NK-92 treated with Interleukin-12 subunit alpha and Interleukin-12 subunit beta, amount 100 ng/mL, for 24 hours (cell line): ENCODE measurements at regions not wholly inside any gene's neighbourhood (a gene's known extent, or its start where the extent isn't known, plus 50 kb on each side); places are given as distances from the start of the nearest gene placed in this dataset.

Source experiments
- DNase-seq: peaks from one replicate; lab custom pipeline; 2025; lab: John Stamatoyannopoulos, UW

DNA sequence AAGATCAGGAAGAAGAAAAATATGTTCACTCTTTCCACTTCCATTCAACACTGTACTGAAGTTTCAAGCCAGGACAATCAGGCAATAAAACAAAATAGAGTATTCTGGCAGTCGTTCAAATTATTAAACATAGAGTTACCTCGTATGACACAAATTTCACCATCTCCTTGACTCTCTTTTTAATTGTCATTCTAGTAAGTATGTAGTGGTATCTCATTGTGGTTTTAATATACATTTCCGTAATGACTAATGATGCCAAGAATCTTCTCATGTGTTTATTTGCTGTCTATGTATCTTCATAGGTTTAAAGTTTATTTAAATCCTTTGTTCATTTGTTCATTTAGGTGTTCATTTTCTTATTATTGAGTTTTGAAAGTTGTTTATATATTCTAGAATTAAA, 352.2 kb downstream of the IDS start:
- DNase-seq: no peak

DNA sequence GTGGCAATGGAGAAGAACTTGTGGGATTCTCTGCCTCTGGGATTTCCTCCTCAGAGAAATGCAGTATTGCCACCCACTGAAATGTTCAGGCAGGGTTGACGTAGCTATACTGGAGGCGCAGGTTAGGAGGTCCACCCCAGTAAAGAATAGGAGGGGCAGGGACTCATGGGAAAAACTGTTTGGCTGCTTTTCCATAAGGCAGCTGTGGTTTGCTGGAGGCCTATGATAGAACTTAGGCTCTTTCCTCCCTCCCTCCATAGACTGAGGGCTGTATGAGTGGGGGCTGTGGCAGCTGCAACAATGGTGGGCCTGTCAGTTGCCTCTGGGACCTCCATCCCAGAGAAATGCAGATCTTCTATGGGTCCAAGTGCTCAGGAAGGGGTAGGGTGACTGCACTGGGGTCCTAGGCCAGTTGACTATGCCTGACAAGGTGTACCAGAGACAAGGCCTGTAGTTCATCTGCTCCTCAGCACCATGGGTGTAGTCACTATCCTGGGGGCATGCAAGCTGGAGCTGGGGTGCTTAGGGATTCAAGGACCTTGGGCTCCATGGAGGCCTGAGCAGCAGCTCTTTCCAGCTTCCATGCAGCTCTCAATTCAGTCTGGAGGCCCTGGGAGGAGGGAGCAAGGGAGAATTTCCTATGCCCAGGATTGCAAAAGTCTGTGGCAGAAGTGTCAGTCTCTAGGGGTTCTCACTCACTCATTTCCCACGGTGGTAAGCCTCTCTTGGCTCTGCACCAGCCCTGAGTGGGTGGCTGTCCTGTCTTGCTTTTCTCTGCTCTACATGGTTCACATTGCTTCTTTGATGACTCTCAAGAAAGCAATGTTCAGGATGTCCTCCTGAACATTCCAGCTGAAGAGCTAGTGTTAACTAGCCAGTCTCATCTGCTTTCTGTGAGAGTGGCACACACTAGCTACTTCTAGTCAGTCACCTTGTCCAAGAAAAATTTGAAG, 353.0 kb downstream of the IDS start:
- DNase-seq: no peak

DNA sequence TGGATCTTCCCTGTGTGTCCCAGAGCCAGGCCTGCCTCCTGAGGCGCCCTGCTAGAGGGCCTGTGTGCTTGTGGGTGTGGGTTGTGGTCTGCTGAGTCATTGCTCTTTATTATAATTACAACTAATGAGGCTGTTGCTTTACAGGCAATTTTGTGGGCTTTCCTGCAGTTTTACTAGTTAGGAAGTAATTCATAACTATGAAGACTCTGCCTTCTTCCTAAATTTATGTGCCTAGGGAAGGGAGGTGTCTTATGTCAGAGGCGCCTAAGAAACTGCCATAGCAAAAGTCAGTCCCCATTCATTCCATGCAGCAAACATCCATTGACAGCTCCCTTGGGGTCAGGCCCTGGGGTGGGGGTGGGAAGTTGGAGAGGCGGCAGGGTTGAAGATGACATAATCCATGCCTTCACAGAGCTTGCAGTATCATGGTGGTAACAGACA, 359.2 kb downstream of the IDS start:
- no peak for DNase-seq

DNA sequence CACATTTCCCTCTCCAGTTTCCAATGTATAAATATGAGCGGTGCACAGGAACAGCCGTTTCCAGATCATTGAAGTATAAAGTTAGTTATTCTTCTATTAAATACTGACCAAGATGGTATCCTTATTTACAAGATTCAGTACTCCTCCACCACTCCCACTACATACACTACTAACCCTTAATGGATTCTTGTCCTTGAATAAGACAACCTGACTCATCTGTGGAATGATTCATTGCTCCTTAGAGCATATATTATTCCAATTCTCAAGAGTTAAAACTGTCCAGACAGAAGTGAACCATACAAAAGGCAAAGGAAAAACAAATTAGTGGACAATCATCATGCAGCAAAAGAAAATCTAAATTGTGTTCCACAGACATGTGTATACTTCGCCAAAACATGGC, 373.3 kb downstream of the IDS start:
- DNase-seq: no peak

DNA sequence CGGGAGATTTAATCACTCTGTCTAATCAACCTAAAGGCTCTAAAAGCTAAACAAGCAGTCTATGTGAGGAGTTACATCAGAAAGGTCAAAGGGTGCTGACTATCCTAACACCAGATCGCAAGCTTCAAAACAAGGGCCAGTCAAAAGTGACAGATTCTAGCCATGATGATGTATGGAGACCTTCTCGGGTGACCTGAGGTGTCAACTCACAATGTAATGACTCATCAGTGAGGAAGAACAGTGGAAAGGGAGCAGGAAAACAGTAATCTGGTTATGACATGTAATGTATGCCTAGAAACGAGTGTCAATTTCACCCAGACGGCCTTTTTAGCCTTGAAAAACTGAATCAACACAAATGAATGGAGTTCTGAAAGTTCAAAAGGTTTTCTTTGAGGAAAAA, 375.3 kb downstream of the IDS start:
- DNase-seq: no peak

DNA sequence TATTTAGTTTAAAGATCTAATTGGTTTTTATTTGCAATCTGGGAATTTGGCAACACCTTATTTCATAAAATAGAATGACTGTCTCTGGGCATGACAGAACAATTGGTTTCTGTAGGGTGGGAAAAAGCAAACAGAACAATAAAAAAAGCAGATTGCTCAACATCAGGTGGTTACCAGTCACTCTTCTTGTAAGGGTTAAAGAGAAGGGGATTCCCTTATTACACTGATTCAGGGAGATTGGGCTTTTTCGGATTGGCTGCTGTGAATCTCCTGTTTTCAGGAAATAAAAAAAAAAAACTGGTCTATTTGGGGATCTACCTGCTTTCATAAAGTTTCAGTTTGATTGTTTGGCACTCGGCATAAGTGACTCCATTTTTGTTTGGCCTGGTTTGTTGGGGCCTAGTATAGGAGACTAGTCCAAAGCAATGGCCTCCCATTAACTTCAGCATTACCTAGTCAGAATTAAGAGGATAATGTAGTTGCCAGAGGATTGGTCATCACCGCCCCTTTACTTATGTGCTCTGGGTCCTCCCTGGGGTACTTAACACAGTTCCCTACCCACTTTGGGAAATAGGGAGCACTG, 380.5 kb downstream of the IDS start:
- DNase-seq: no peak

DNA sequence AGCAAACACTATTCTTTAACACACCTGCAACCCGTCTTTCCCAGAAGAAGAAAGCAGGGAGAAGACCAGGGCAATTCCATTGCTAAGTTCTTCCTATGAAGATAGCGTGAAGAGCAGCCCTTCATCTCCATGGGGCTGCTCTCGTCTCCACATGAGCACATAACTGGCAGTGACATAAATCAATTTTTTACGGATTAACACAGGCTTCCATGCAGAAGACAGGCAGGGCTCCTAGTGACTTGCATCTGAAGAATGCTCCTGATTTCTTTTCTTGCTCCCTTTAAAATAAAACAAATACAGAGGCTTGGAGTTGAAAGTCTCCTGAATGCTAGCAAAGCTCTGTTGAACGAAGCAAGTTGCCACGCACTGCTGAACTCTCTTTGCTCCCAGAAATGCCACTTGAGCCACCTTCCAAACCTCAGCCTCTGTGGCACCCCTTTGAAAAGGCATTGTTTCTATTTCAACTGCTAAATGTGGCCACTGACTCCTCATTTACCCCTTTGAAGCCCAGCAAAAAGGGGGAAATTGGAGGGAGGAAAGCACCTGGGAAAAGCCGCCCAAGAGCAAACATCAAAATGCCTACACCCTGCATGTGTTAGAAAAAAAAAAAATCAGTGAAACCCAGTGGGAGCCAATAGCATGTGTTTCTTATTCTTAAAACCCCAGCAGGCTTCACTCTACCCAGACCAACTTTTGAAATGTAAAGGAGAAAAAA, 383.7 kb downstream of the IDS start:
- no peak for DNase-seq

DNA sequence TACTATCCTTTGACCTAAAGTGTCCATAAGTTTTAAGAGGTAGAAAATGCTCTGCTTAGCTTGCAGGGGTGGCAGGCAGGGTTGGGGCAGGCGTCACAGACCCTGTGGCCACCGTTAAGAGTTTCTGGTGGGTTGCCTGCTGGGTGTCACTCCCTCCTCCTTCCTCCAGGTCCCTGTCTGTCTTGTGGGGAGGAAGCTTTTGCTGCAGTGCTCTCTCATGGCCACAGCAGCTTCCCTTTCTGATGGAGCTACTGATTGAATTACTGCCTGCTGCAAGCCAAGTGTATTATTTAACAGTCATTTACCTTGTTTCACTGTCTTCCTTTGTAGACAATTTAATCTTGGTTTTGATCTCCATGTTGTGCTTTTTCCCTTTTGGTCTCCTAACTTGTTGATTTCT, 384.6 kb downstream of the IDS start:
- no peak for DNase-seq

DNA sequence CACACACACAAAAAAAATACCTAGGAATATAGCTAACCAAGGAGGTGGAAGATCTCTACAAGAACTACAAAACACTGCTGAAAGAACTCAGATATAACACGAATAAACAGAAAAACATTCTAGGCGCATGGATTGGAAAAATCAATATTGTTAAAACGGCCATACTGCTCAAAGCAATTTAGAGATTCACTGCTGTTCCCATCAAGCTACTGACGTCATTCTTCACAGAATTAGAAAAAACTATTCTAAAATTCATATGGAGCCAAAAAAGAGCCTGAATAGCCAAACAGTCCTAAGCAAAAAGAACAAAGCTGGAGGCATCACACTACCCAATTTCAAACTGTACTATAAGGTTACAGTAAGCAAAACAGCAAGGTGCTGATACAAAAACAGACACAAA, 390.2 kb downstream of the IDS start:
- DNase-seq: no peak

DNA sequence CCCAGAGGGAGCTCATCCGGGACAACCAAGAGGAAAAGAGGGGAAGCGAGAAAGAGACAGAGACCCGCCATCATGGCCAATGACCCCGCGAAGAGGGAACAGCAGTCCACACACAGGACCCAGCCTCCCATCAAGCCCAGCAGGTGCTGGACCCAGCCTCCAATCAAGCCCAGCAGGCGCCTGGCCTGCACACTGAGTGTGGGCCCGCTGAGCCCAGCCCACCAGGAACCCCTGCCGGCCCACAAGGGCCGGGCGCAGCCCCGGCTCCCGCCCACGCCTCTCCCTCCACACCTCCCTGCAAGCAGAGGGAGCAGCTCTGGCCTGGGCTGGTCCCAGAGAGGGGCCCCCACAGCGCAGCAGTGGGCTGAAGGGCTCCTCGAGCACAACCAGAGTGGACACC, 391.1 kb downstream of the IDS start:
- no peak for DNase-seq

DNA sequence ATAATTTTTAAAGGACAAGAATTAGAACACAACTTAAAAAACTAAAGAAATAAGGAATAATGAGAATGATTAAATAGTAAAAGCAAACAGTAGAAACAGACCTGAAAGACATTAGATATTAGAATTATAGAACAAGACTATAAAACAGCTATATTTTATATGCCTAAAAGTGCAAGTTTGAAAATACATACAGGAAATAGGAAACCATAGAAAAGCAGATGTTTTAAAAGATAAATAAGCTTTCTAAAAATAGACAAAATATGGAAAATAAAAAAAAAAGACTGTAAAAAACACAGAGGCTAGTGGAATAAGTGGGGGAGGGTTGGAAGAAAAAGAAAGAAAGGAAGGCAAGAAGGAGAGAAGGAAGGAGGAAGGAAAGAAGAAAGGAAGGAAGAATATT, 407.3 kb downstream of the IDS start:
- no peak for DNase-seq

DNA sequence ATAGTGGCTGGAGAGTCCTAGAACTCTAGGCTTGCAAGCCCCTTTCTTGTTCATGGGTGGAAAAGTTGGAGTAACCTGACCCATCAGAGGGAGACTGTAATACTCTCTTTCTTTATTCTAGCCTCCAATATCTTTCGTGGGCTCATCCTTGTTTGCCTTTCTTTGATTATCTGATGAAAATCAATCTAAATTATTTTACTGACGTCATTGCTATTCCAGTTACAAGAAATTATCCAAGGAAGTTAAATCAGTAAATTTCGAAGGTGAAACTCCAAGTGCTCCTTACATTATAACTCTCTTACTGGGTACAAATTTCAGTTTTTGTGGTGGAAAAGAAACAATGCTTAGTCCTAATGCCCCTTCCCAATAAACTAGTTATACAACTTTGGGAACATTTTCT, 412.9 kb downstream of the IDS start:
- DNase-seq: no peak

DNA sequence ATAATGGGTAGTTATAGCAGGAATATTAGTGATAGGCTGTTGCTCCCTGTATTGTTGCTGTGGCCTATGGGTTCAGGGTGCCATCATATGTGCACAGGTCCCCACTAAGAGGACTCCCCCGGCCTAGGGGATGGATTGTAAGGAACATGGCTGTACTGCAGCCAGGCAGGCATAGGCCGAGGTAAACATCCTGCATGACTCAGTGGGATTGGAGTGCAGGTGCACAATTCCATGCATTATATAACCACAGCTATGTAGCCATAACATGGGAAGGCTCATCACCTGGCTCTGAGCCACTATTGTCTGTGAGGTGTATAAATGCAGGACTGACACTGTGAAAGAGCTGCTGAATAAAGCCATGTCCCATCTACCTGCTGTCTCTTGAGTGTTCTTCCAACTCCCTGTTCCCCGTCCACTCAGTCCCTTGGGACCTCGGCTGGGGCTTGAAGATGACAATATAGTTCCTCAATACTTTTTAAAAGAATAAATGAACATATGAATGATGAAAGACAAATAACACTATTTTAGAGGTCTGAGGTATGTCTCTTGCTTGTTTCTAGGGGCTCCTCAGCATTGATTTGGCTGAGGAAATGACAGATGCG, 425.2 kb downstream of the IDS start:
- no peak for DNase-seq

DNA sequence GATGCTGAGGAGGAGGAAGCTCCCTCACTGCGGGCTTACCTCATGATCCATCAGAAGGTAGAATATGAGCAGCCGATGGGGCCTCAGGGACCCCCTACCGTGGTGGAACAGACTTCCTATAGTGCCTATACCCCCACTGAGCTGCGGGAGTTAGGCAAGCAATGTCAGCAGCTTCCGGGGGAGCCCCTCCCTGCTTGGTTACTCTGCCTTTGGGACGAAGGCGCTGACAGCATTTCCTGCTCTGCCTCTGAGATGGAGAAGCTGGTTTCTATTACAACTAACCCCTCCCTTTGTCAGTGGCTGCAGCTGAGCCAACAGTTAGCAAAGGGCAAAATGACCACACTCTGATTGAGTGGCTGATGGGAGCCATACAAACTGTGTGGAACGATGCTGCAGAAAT, 430.7 kb downstream of the IDS start:
- no peak for DNase-seq

DNA sequence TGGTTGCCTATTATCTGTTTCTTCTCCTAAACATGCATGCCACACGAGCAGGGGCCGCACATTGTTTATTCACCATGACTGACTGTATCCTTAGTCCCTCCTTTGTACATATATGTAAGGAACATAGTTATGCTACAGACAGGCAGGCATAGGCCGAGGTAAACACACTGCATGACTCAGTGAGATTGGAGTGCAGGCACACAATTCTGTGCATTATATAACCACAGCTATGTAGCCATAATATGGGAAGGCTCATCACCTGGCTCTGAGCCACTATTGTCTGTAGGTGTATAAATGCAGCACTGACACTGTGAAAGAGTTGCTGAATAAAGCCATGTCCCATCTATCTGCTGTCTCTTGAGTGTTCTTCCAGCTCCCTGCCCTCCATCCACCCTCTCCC, 431.6 kb downstream of the IDS start:
- DNase-seq: no peak

DNA sequence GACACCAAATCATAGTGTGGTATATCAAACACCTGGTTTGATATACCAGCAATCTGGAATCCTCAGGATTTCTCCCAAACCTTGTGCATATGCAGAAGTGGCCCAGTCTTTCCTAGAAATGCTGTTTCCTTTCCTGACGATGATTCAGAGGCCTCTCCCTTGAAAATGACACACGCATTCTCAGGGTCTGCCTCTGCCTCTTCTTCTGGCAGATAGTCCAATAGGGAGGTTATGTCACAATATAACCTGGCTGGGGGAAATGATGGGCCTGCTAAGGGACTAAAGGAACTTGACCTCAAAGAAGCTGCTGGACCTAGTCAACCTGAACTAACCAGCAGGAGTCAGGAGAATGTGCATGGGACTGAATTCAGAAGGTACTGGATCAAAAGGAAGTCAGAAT, 435.2 kb downstream of the IDS start:
- DNase-seq: no peak

DNA sequence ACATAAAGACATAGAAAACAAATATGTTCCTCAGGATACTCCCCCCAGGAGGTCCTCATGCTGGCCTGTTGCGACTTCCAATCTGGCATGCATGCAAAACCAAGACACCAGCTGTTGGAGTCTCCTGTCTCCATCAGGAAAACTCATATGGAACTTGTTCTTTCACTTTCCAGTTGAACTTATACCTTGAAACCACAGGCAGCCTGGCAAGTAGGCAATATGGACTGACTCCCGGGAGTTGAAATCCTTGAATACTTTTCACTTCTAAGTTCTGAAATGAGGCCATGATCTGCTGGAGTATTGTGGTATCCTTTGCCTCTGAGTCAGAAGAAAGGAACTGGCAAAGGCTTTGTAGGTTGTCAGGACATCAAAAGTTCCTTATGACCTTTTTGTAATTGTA, 444.2 kb downstream of the IDS start:
- DNase-seq: no peak
